ENCODE measurements at regions not wholly inside any gene's neighbourhood (a gene's known extent, or its start where the extent isn't known, plus 50 kb on each side); places are given as distances from the start of the nearest gene placed in this dataset.

- no peak for DNase-seq (ENCODE audit: low read depth, low spot score)
Measured at GRCh38 chr1:114342376-114342775, 168.6 kb downstream of the TRIM33 start.

GRCh38 chr1:114341856-114342255 lies 169.1 kb downstream of the TRIM33 start:
- no peak for DNase-seq (ENCODE audit: low read depth, low spot score)

GRCh38 chr1:114341299-114341698 lies 169.7 kb downstream of the TRIM33 start:
- DNase-seq (ENCODE audit: low read depth, low spot score): no peak

GRCh38 chr1:114340892-114341291 lies 170.1 kb downstream of the TRIM33 start:
- DNase-seq (ENCODE audit: low read depth, low spot score): no peak

GRCh38 chr1:114339379-114339778 lies 171.6 kb downstream of the TRIM33 start:
- DNase-seq (ENCODE audit: low read depth, low spot score): no peak

GRCh38 chr1:114338191-114338890 lies 172.7 kb downstream of the TRIM33 start:
- no peak for DNase-seq (ENCODE audit: low read depth, low spot score)

- no peak for DNase-seq (ENCODE audit: low read depth, low spot score)
Measured at GRCh38 chr1:114337417-114337816, 173.6 kb downstream of the TRIM33 start.

- no peak for DNase-seq (ENCODE audit: low read depth, low spot score)
Measured at GRCh38 chr1:114336360-114336759, 174.6 kb downstream of the TRIM33 start.

GRCh38 chr1:114335273-114335672 lies 175.7 kb downstream of the TRIM33 start:
- DNase-seq (ENCODE audit: low read depth, low spot score): no peak

GRCh38 chr1:114334297-114334696 lies 176.7 kb downstream of the TRIM33 start:
- DNase-seq (ENCODE audit: low read depth, low spot score): no peak

GRCh38 chr1:114333690-114334089 lies 177.3 kb downstream of the TRIM33 start:
- DNase-seq (ENCODE audit: low read depth, low spot score): no peak

GRCh38 chr1:114331936-114332335 lies 178.3 kb upstream of the SYT6 start:
- DNase-seq (ENCODE audit: low read depth, low spot score): no peak

GRCh38 chr1:114330451-114330983 lies 176.8 kb upstream of the SYT6 start:
- DNase-seq (ENCODE audit: low read depth, low spot score): no peak

GRCh38 chr1:114328361-114328904 lies 174.8 kb upstream of the SYT6 start:
- DNase-seq (ENCODE audit: low read depth, low spot score): no peak

GRCh38 chr1:114324662-114324965 lies 170.9 kb upstream of the SYT6 start:
- DNase-seq (ENCODE audit: low read depth, low spot score): no peak

GRCh38 chr1:114323959-114324661 lies 170.4 kb upstream of the SYT6 start:
- DNase-seq (ENCODE audit: low read depth, low spot score): no peak

GRCh38 chr1:114322734-114323133 lies 169.1 kb upstream of the SYT6 start:
- no peak for DNase-seq (ENCODE audit: low read depth, low spot score)

GRCh38 chr1:114322207-114322606 lies 168.5 kb upstream of the SYT6 start:
- DNase-seq (ENCODE audit: low read depth, low spot score): no peak

- DNase-seq (ENCODE audit: low read depth, low spot score): no peak
Measured at GRCh38 chr1:114320586-114320985, 166.9 kb upstream of the SYT6 start.

GRCh38 chr1:114319418-114319817 lies 165.7 kb upstream of the SYT6 start:
- DNase-seq (ENCODE audit: low read depth, low spot score): no peak

GRCh38 chr1:114318961-114319360 lies 165.3 kb upstream of the SYT6 start:
- DNase-seq (ENCODE audit: low read depth, low spot score): no peak

- no peak for DNase-seq (ENCODE audit: low read depth, low spot score)
Measured at GRCh38 chr1:114316204-114316603, 162.5 kb upstream of the SYT6 start.

GRCh38 chr1:114315631-114316030 lies 162.0 kb upstream of the SYT6 start:
- no peak for DNase-seq (ENCODE audit: low read depth, low spot score)
